C4-2B (cell line): ENCODE measurements at regions not wholly inside any gene's neighbourhood (a gene's known extent, or its start where the extent isn't known, plus 50 kb on each side); places are given as distances from the start of the nearest gene placed in this dataset.

Source experiments
- H3K27ac ChIP-seq: fragments of 450-650 bp; 2 replicates; pipeline ENCODE4 v1.5.1; 2017
- ZFX ChIP-seq: fragments of 450-650 bp; IDR thresholded peaks from 2 replicates; pipeline ENCODE4 v1.6.1; 2017
- TF ChIP-seq, protein P1 (sequence below): fragments of 450-650 bp; conservative IDR thresholded peaks from 2 replicates; pipeline ENCODE4 v1.5.1; 2017; ENCODE audit warnings: mild to moderate bottlenecking

DNA sequence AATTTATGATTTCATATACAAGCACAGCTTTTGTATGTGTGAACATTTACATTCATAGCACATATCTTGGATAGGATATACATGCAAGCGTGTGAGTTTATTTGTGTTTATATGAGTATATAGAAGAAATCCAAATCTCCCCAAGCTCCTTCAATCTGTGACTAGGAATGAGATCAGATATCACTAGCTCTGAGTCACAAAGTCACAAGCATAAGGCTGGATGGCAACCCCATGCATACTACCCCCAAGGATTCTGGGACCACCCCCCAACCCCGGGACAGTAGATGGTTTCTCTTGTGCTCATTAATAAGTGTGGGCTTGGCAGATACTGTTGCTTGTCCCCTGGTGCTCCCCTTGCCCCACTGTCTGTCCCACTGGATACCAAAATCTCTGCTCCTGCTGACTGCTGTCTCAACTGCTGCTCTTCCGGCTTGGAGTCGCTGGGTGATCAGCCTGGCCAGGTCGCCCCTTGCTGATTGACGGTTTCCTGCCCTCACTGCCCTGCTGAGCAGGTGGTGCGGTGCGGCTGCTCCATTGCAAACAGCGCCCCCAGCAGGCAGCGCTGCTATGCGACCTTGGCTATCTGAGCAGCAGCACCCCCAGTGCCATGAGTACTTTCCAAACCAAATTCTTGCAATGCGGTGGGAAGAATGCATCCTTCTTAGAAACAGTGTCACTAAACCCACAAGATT is 279.4 kb downstream of the CD83 start:
- H3K27ac ChIP-seq: no peak overlapping the region
- TF ChIP-seq, protein P1, sequence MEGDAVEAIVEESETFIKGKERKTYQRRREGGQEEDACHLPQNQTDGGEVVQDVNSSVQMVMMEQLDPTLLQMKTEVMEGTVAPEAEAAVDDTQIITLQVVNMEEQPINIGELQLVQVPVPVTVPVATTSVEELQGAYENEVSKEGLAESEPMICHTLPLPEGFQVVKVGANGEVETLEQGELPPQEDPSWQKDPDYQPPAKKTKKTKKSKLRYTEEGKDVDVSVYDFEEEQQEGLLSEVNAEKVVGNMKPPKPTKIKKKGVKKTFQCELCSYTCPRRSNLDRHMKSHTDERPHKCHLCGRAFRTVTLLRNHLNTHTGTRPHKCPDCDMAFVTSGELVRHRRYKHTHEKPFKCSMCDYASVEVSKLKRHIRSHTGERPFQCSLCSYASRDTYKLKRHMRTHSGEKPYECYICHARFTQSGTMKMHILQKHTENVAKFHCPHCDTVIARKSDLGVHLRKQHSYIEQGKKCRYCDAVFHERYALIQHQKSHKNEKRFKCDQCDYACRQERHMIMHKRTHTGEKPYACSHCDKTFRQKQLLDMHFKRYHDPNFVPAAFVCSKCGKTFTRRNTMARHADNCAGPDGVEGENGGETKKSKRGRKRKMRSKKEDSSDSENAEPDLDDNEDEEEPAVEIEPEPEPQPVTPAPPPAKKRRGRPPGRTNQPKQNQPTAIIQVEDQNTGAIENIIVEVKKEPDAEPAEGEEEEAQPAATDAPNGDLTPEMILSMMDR: peak; percentile 24; the same call in 1 of the 2 replicates
- TF ChIP-seq ZFX: no peak

DNA sequence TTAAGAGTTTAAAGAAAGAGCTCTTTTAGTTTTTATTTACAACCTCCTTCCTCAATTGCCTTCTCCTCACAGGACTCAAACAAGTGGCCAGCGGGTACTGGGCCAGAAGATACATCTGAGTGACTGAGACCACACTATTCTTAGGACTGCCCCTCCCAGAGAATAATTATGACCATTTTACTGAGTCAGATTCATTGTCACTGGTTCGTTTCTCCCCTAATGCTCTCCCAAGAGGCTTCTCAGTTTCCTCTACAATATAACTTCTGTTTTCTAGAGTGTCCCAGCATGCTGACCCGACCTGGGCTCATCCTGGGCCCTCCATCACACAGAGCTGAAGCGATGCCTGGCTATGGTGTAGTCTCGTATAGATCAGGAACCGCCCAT is 279.9 kb downstream of the CD83 start:
- H3K27ac ChIP-seq: no peak overlapping the region
- TF ChIP-seq ZFX: no peak
- TF ChIP-seq, protein P1: peak; percentile 6; the same call in 1 of the 2 replicates

DNA sequence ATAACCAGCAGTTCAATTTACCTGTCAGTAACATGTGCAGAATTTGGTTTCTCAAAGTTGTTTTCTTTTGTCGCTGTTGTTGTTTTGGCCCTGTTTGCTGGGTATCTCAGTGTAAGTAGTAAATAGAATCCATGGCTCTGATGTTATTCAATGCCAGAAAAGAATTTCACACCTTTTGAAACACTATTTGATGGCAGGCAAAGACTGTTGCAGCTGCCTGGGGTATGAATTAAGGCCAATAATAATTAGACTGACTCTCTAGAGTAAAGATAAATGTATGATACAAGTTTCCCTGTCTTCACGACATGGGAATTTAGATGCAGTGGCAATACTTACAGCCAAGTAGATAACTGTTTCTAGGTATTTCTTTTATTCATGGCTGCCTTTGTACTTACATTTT is 281.4 kb downstream of the CD83 start:
- TF ChIP-seq ZFX: no peak
- TF ChIP-seq, protein P1: no peak
- no peak overlapping the region for H3K27ac ChIP-seq

DNA sequence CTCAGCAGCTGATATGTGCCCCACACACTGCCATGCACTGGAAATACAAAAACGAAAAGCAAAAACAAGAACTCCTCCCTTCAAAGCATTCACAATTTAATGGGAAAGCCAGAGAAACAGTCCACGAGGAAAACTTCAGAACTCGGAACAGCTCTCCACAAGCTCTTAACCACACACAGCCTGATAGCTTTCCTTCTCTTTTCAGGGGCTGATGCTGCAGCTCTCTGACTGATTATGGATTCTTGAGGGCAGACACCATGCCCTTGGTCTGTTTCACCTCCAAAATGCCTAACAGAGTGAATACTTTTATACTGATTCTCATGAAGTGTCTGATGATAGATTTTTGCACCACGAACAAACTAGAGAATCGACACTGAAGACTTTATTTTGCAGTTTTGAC is 282.1 kb downstream of the CD83 start:
- TF ChIP-seq, protein P1: no peak
- no peak for TF ChIP-seq ZFX
- H3K27ac ChIP-seq: no peak overlapping the region

DNA sequence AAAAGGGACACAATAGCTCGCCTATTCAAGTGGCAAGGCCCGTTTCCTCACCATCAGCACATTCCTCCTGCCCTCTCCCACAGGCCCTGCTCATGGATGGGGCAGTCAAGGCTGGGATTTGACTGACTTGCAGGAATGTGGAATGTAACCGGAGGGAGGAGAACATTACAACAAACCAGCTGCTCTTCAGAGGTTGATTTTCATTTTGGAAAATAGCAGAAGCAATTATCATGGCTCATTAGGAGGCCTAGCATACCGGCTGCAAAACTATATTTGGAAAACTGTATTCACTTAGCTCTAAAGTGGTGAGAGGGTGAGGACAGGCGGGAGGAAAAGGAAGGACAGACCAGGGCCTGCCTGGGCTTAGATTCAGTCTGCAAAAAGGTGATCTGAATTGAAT is 283.7 kb downstream of the CD83 start:
- TF ChIP-seq, protein P1: no peak
- no peak for TF ChIP-seq ZFX

DNA sequence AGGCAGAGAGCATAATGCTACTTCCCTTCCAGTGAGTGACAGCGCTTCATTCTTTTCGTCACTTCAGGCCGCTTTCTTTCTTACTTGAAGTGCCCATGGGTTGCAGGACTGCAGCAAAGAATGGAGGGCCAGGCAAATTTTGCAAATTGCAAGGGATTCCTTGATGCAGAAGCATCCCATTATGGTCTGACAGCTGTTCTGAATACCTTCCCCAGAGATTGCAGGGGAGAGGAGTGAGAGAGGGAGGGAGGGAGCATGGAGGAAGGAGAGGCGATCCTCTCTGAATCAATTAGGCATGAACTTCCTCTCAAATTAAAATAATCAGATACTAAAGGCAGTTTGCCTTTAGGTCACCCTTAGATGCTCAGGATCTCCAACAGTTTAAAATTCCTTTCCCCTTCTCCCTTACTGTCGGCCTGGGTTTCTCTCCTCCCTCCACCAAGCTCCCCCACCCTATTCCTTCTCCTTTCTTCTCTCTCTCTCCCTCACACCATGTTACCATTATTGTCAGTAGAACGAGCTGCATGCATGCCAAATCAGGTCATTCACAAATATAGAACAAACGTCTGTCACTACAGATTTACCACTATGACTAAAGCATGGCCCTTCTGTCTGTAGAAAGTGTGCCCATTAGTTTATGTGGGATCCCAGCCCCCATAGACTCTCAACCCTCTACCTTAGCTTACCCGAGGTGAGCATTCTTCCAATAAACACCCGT is 289.2 kb downstream of the CD83 start:
- no peak for TF ChIP-seq ZFX
- TF ChIP-seq, protein P1: no peak
- H3K27ac ChIP-seq: no peak overlapping the region

More for the DNA sequence above, 283.7 kb downstream of the CD83 start:
- no peak overlapping the region for H3K27ac ChIP-seq

DNA sequence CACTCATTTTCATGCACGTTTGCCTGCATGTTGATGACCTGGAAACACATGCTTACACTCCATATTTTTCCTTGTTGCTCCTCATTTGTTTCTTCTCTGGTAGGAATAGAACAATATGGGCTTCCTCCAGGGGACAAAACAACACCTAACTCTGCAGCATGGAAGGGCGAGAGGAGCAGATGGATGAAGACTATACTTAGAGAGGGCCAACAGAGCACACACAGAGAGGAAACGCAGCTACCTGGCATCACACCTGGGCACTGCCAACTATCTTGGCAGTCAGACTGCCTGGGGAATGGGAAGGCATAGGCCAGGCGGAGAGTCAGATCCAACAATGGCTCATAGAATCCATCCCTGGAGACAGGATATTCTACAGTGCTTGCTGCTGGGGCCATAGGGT is 290.9 kb downstream of the CD83 start:
- no peak overlapping the region for H3K27ac ChIP-seq
- no peak for TF ChIP-seq ZFX
- TF ChIP-seq, protein P1: no peak
